ENCODE measurements at regions not wholly inside any gene's neighbourhood (a gene's known extent, or its start where the extent isn't known, plus 50 kb on each side); places are given as distances from the start of the nearest gene placed in this dataset.

DNA sequence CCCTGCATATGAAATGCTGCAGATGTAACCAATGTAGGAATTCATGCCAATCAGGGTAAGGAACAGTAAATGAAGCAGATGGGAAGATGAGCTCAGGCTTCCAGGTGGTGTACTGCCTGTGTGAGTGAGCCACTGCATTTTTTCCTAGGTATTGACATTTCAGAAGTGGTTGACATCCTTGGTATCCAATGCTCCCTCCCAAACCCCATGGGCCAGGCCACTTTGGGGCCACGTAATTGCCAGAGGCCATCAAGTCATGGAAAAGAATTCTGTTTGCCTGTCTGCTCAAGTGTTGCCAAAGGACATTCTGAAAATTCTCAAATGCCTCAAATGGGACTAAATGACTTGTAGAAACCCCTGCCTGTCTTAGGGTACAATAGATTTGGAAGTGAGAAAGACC lies 384.6 kb downstream of the GATA3 start:
- Mint-ChIP-seq H3K4me1 (peaks cover 12% of the 10 kb centered on the region), H3K27me3 (ENCODE audit: low read depth, poor library complexity) (peaks cover 80% of the 10 kb centered on the region), H3K36me3 (ENCODE audit: low read depth) (no peaks in the 10 kb centered on the region), H3K9me3 (peaks cover 3% of the 10 kb centered on the region), H3K4me3 (no peak overlapping the region), H3K27ac (no peak overlapping the region)
- DNase-seq = no peak
- no peak for TF ChIP-seq CTCF (IDR thresholded peaks at IDR 0.05)

DNA sequence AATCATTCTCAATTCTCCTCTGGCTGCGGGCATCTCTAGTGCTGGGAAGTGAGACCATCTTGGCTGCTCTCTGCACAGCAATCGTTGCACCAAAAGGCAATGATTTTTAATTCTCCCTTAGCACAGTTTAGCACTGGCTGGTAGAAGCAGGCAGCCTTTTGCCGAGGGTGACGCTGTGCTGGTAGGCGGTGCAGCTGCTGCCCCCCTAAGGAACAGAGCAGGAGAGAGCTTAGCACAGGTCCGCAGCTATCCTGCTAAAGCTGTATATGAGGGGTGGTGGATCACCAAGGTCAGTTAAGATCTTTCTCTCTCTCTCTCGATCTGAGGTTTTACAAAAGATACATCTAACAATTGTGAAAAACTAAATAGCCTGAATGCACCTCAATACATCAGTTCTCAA lies 390.1 kb downstream of the GATA3 start:
- peak; percentile 33 for DNase-seq
- H3K4me1 Mint-ChIP-seq = no peaks in the 10 kb centered on the region
- no peaks in the 10 kb centered on the region for H3K36me3 Mint-ChIP-seq (ENCODE audit: low read depth)
- no peaks in the 10 kb centered on the region for H3K9me3 Mint-ChIP-seq
- H3K4me3 Mint-ChIP-seq = no peak overlapping the region
- TF ChIP-seq CTCF (IDR thresholded peaks at IDR 0.05) = no peak
- H3K27me3 Mint-ChIP-seq (ENCODE audit: low read depth, poor library complexity) = peaks cover 50% of the 10 kb centered on the region
- H3K27ac Mint-ChIP-seq = no peak overlapping the region

DNA sequence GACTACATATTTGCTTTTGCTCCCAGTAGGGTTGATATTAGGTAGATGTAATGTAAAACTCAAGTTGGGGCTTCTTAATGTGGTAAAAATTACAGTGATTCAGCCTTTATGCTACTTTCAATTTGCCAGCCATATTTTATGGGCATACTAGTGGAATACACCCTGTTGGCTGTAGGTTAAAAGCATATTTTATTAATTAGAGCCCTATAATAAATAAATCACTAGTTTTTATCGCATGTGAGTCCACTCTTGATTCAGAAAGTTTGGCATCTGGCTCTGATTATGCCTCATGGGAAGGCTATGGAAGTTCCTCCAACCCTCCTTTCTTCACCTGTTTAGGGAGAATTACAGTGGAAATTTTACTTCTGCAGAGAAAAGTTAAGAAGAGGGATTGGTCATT lies 390.9 kb downstream of the GATA3 start:
- no peak for DNase-seq
- Mint-ChIP-seq H3K27ac (no peak overlapping the region), H3K4me1 (no peaks in the 10 kb centered on the region), H3K36me3 (ENCODE audit: low read depth) (no peaks in the 10 kb centered on the region), H3K4me3 (no peak overlapping the region), H3K9me3 (peaks cover 1% of the 10 kb centered on the region), H3K27me3 (ENCODE audit: low read depth, poor library complexity) (peaks cover 44% of the 10 kb centered on the region)
- TF ChIP-seq CTCF (IDR thresholded peaks at IDR 0.05) = no peak

DNA sequence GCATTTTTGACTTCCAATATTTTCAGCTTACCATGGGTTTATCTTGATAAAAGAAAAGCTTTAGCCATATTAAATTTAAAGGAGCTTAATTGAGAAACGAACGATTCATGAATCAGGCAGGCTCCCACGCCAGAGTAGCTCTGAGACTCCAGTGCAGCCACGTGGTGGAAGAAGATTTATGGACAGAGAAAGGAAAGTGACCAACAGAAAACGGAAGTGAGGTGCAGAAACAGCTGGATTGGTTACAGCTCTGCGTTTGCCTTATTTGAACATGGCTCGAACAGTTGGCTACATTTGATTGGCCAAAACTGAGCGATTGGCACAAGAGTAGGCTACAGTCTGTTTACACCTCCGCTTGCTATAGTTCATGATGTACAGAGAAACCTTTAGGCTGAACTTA lies 395.4 kb downstream of the GATA3 start:
- no peaks in the 10 kb centered on the region for H3K36me3 Mint-ChIP-seq (ENCODE audit: low read depth)
- no peak for DNase-seq
- TF ChIP-seq CTCF (IDR thresholded peaks at IDR 0.05) = no peak
- H3K27me3 Mint-ChIP-seq (ENCODE audit: low read depth, poor library complexity) = peaks cover 28% of the 10 kb centered on the region
- no peaks in the 10 kb centered on the region for H3K4me1 Mint-ChIP-seq
- peaks cover 5% of the 10 kb centered on the region for H3K9me3 Mint-ChIP-seq
- no peak overlapping the region for H3K27ac Mint-ChIP-seq
- H3K4me3 Mint-ChIP-seq = no peak overlapping the region

DNA sequence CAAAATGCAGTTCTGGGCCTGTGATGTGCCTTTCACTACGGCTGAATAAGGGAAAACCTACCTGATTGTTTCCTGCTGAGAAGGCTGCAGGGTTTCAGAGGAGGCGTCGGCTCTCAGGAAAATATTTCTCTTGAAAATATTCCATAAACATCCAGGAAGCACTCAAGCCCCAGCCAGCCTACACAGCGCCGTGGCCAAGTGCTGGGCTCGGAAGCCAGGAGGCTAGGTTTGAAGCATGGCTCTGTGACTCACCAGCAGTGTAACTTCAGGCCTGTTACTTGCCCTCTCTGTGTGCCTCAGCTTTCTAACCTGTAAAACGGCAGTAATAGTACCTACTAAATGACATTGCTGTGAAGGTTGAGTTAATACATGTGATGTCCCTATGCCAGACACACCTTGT lies 399.1 kb downstream of the GATA3 start:
- H3K4me1 Mint-ChIP-seq = no peaks in the 10 kb centered on the region
- H3K9me3 Mint-ChIP-seq = peaks cover 22% of the 10 kb centered on the region
- H3K36me3 Mint-ChIP-seq (ENCODE audit: low read depth) = no peaks in the 10 kb centered on the region
- no peak for DNase-seq
- no peak for TF ChIP-seq CTCF (IDR thresholded peaks at IDR 0.05)
- no peak overlapping the region for H3K27ac Mint-ChIP-seq
- peaks cover 41% of the 10 kb centered on the region for H3K27me3 Mint-ChIP-seq (ENCODE audit: low read depth, poor library complexity)
- H3K4me3 Mint-ChIP-seq = no peak overlapping the region

DNA sequence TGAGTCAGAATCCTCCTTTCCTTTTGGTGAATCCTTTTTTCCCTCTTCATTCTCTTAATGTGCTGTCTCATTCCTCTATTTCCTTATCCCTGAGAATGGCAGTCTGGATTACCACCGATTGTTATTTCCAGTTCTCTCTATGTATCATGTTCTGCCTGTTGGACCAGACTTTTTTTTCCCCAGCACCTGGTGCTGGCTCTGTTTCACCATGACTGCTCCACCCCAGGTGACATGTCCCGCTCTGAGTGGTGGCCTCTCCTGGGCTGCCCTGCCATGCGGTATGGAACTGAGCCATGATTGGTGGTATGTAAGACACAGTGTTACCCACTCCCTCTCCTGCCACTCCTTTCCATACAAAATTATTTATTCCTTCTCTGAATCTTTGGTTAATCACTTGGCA lies 399.9 kb downstream of the GATA3 start:
- no peak for DNase-seq
- Mint-ChIP-seq H3K9me3 (peaks cover 28% of the 10 kb centered on the region), H3K36me3 (ENCODE audit: low read depth) (no peaks in the 10 kb centered on the region), H3K27me3 (ENCODE audit: low read depth, poor library complexity) (peaks cover 46% of the 10 kb centered on the region), H3K4me1 (no peaks in the 10 kb centered on the region), H3K4me3 (no peak overlapping the region), H3K27ac (no peak overlapping the region)
- no peak for TF ChIP-seq CTCF (IDR thresholded peaks at IDR 0.05)

All from nephron progenitor cell (in vitro differentiated cells).